Heart left ventricle (tissue), 13 donors: ENCODE measurements at regions not wholly inside any gene's neighbourhood (a gene's known extent, or its start where the extent isn't known, plus 50 kb on each side); places are given as distances from the start of the nearest gene placed in this dataset.

Experiments
- CTCF ChIP-seq, 12 donors: fragments of 200-600 bp; sonication (generic) in 4 of 12; IDR thresholded peaks; one replicate each; pipeline versions ENCODE4 v1.5.0 to v1.8.0; 2018 to 2022; ENCODE audit warnings: antibody characterized with exemption in 12 of 12, mild to moderate bottlenecking in 5 of 12
- POLR2A ChIP-seq, 2 donors: fragments of 450-650 bp; IDR thresholded peaks; one replicate each; pipeline ENCODE4 v1.6.1; 2017; ENCODE audit warnings: antibody characterized with exemption in 2 of 2, mild to moderate bottlenecking in 2 of 2, moderate library complexity in 2 of 2
- donor health status: ischemic (EF 13 %, LVEDD 7.1; RV severe dilation, severe dysfunction).
- donor health status: DM: no; HTN: yes; CAD: no.
- donor health status: DM: no; HTN: no; CAD: no.
- donor health status: ischemic (EF 25% LVEDD 6.9; RV normal size, moderate dysfunction).
- donor health status: ischemic (EF 25% LVEDD 5.7; RV mildly dilated, moderate dysfunction).
- donor health status: ischemic (EF 35%, LVEDD 5.7; RV mildly dilated, moderate dysfunction).
- donor health status: nonischemic (EF 11% LVEDD 7.7; RV severe dilation, severe dysfunction).
- donor health status: DM: yes; HTN: yes; CAD: no.
- donor health status: PGD.
- donor health status: ischemic (EF 29% LVEDD 5.4; RV normal size, mild dysfunction).
- donor health status: nonischemic (EF 23%, LVEDD 6.1; RV moderate dilation, normal function).

GRCh38 chrY:14330362-14330761, 194.0 kb upstream of the NLGN4Y start:
- TF ChIP-seq POLR2A (IDR thresholded peaks at IDR 0.05) (no peak), CTCF (IDR thresholded peaks at IDR 0.05) (no peak)
